ENCODE measurements at regions not wholly inside any gene's neighbourhood (a gene's known extent, or its start where the extent isn't known, plus 50 kb on each side); places are given as distances from the start of the nearest gene placed in this dataset.
A peak's percentile ranks its signal among the peaks of the same experiment; 100 is the strongest.

DNA sequence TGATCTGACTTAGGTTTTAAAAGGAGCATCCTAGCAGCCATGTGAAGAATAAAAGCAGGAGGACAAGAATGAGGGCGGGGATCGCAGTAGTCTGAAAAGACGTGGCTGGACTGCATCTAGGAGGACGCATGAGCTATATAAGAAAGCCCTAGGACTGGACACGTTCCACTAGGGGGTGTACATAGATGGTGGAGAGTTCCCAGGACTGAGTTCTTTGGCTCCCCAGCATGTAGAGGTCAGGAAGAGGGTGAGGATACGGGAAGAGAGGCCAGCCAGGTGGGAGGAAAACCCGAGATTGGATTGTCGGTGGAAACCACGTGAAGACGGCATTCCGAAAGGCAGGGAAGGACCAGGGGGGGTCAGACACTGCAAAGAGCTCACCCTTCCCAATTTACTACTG is 64.2 kb upstream of the CFAP161 start:
- Histone ChIP-seq H3K4me1 (peaks cover 0 to 8% (median 2%) of the 10 kb centered on the region in 4 donors), H3K9me3 (no peaks in the 10 kb centered on the region), H3K27ac (replicated peaks in 1 of 4) (no peak overlapping the region), H3K36me3 (no peaks in the 10 kb centered on the region), H3K4me3 (no peak overlapping the region), H3K27me3 (peaks cover 0 to 4% (median 0%) of the 10 kb centered on the region in 4 donors)
- intact Hi-C loops (cut with DNase I): no loop called here
- WGBS: 83% methylated on average over 11 of the region's 11 CpGs
- TF ChIP-seq POLR2A (IDR thresholded peaks at IDR 0.05; ENCODE audit: low read depth) (no peak), EP300 (IDR thresholded peaks at IDR 0.05) (no peak)
- peak; percentile 66 for DNase-seq (ENCODE audit: extremely low spot score)

DNA sequence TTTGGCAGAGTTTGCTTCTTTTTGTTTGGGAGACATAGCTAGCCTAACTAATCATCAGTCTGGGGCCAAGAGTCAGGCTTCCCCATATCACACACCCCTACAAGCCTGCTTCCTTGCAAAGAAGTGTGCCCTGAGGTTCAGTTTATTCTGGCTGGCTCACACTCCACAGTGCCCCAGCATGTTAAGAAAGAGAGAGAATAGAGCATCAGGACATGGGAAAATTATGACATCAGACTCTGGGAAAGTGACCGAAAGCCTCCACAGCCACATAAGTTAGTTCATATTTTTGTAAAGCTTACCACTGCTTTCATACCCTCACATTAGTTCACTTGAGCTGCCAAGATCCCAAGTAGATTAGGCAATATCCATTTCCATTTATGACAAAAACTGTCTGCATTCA is 63.0 kb upstream of the CFAP161 start:
- TF ChIP-seq POLR2A (IDR thresholded peaks at IDR 0.05; ENCODE audit: low read depth) (no peak), POLR2AphosphoS5 (IDR thresholded peaks at IDR 0.05) (no peak), EP300 (IDR thresholded peaks at IDR 0.05) (no peak)
- TF ChIP-seq, protein P1, sequence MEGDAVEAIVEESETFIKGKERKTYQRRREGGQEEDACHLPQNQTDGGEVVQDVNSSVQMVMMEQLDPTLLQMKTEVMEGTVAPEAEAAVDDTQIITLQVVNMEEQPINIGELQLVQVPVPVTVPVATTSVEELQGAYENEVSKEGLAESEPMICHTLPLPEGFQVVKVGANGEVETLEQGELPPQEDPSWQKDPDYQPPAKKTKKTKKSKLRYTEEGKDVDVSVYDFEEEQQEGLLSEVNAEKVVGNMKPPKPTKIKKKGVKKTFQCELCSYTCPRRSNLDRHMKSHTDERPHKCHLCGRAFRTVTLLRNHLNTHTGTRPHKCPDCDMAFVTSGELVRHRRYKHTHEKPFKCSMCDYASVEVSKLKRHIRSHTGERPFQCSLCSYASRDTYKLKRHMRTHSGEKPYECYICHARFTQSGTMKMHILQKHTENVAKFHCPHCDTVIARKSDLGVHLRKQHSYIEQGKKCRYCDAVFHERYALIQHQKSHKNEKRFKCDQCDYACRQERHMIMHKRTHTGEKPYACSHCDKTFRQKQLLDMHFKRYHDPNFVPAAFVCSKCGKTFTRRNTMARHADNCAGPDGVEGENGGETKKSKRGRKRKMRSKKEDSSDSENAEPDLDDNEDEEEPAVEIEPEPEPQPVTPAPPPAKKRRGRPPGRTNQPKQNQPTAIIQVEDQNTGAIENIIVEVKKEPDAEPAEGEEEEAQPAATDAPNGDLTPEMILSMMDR (IDR thresholded peaks at IDR 0.05): no peak
- Histone ChIP-seq H3K36me3 (no peaks in the 10 kb centered on the region), H3K27me3 (peaks cover 0 to 4% (median 0%) of the 10 kb centered on the region in 4 donors), H3K27ac (replicated peaks in 1 of 4) (no peak overlapping the region), H3K9me3 (no peaks in the 10 kb centered on the region), H3K4me3 (no peak overlapping the region), H3K4me1 (peaks cover 0 to 8% (median 2%) of the 10 kb centered on the region in 4 donors)
- intact Hi-C loops (cut with DNase I): no loop called here
- peak; percentile 47 for DNase-seq (ENCODE audit: extremely low spot score)
- WGBS: 59% methylated on average over 1 of the region's 1 CpG

DNA sequence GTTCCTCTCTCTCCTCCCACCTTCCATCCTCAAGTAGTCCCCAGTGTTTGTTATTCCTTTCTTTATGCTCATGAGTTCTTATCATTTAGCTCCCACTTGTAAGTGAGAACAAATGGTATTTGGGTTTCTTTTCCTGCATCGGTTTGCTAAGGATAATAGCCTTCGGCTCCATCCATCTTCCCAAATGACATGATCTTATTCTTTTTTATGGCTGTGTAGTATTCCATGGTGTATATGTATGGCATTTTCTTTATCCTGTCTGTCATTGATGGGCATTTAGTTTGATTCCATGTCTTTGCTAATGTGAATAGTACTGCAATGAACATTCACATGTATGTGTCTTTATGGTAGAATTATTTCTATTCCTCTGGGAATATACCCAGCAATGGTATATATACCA is 62.4 kb upstream of the CFAP161 start:
- intact Hi-C loops (cut with DNase I): no loop called here
- no peak overlapping the region for H3K4me3 ChIP-seq
- WGBS: 88% methylated on average over 2 of the region's 2 CpGs

DNA sequence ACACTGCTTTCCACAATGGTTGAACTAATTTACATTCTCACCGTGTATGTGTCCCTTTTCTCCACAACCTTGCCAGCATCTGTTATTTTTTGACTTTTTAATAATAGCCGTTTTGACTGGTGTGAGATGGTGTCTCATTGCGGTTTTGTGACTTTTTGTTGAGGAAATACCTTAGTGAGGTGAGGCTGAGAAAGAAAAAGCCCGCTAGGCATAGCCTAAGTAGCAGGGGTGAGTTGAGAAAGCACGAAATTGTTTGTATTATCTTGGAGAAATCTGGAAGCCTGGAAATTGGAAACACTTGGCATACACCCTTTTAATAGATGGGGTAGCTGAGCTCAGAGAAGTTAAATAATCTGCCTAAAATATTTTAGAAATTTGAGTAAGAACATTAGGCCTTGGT is 61.5 kb upstream of the CFAP161 start:
- H3K36me3 ChIP-seq: no peaks in the 10 kb centered on the region
- TF ChIP-seq POLR2A (IDR thresholded peaks at IDR 0.05; ENCODE audit: low read depth) (no peak), EP300 (IDR thresholded peaks at IDR 0.05) (no peak), POLR2AphosphoS5 (IDR thresholded peaks at IDR 0.05) (no peak)
- TF ChIP-seq, protein P1 (IDR thresholded peaks at IDR 0.05): no peak
- H3K27me3 ChIP-seq: peaks cover 0 to 4% (median 0%) of the 10 kb centered on the region in 4 donors
- no peak overlapping the region for H3K4me3 ChIP-seq
- H3K4me1 ChIP-seq: peaks cover 0 to 8% (median 2%) of the 10 kb centered on the region in 4 donors
- intact Hi-C loops (cut with DNase I): no loop called here
- H3K27ac ChIP-seq (replicated peaks in 1 of 4): no peak overlapping the region
- no peak for DNase-seq (ENCODE audit: extremely low spot score)
- no peaks in the 10 kb centered on the region for H3K9me3 ChIP-seq
- WGBS: 86% methylated on average over 5 of the region's 5 CpGs

More for the DNA sequence above, 62.4 kb upstream of the CFAP161 start:
- TF ChIP-seq, protein P1 (IDR thresholded peaks at IDR 0.05): no peak
- TF ChIP-seq POLR2A (IDR thresholded peaks at IDR 0.05; ENCODE audit: low read depth) (no peak), POLR2AphosphoS5 (IDR thresholded peaks at IDR 0.05) (no peak), EP300 (IDR thresholded peaks at IDR 0.05) (no peak)
- H3K27ac ChIP-seq (replicated peaks in 1 of 4): no peak overlapping the region
- H3K4me1 ChIP-seq: peaks cover 0 to 8% (median 2%) of the 10 kb centered on the region in 4 donors
- H3K27me3 ChIP-seq: peaks cover 0 to 4% (median 0%) of the 10 kb centered on the region in 4 donors
- no peak for DNase-seq (ENCODE audit: extremely low spot score)
- H3K9me3 ChIP-seq: no peaks in the 10 kb centered on the region
- no peaks in the 10 kb centered on the region for H3K36me3 ChIP-seq

DNA sequence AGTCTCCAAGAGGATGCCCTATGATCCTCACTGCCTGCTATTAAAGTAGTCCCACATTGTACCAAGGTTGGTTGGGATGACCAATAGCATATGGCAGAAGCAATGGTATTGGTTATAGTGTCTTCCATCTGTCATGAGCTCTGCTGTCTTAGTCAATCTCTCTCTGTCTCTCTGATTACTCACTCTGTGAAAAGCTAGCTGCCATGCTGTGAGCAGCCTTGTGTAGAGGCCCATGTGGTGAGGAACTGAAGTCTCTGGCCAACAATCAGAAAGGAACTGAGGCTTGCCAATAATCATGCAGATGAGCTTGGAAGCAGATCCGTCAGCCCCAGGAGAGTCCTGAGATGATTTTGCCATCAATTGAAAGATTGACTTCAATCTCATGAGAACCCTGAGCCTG is 60.3 kb upstream of the CFAP161 start:
- 50% methylated on average over 1 of the region's 1 CpG for WGBS
- peaks cover 0 to 8% (median 0%) of the 10 kb centered on the region in 4 donors for H3K4me1 ChIP-seq
- no peaks in the 10 kb centered on the region for H3K9me3 ChIP-seq
- H3K27me3 ChIP-seq: peaks cover 0 to 4% (median 0%) of the 10 kb centered on the region in 4 donors
- no peak overlapping the region for H3K27ac ChIP-seq (replicated peaks in 1 of 4)
- H3K36me3 ChIP-seq: no peaks in the 10 kb centered on the region
- intact Hi-C loops (cut with DNase I): no loop called here
- no peak overlapping the region for H3K4me3 ChIP-seq
- no peak for DNase-seq (ENCODE audit: extremely low spot score)
- TF ChIP-seq, protein P1 (IDR thresholded peaks at IDR 0.05): no peak
- TF ChIP-seq POLR2AphosphoS5 (IDR thresholded peaks at IDR 0.05): no peak
- TF ChIP-seq POLR2A (IDR thresholded peaks at IDR 0.05; ENCODE audit: low read depth): no peak
- TF ChIP-seq EP300 (IDR thresholded peaks at IDR 0.05): no peak
